ENCODE measurements at regions not wholly inside any gene's neighbourhood (a gene's known extent, or its start where the extent isn't known, plus 50 kb on each side); places are given as distances from the start of the nearest gene placed in this dataset.

DNA sequence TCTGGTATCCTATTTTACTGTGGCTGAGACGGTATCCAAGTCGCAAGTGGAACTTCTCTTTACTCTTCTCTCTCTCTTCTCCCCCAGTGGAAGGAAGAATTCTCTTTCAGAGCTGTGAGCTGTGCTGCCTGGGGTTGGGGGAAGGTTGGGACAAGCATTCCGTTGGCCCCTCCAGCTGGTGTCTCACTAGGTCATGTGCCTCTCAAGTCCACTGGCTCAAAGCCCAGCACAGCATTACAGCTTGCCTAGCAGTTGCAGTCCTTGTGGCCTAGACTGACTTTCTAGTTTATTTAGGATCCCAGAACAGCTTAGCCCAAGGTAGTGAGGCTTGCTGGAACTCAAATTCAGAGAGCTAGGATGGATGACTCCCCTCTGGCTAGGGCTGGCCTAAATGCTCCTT is 76.1 kb upstream of the SPATA16 start:
- TF ChIP-seq CTCF (IDR thresholded peaks at IDR 0.05) (no peak), POLR2AphosphoS5 (IDR thresholded peaks at IDR 0.05; ENCODE audit: low read depth, low read length) (no peak)
- TF ChIP-seq, protein P1, sequence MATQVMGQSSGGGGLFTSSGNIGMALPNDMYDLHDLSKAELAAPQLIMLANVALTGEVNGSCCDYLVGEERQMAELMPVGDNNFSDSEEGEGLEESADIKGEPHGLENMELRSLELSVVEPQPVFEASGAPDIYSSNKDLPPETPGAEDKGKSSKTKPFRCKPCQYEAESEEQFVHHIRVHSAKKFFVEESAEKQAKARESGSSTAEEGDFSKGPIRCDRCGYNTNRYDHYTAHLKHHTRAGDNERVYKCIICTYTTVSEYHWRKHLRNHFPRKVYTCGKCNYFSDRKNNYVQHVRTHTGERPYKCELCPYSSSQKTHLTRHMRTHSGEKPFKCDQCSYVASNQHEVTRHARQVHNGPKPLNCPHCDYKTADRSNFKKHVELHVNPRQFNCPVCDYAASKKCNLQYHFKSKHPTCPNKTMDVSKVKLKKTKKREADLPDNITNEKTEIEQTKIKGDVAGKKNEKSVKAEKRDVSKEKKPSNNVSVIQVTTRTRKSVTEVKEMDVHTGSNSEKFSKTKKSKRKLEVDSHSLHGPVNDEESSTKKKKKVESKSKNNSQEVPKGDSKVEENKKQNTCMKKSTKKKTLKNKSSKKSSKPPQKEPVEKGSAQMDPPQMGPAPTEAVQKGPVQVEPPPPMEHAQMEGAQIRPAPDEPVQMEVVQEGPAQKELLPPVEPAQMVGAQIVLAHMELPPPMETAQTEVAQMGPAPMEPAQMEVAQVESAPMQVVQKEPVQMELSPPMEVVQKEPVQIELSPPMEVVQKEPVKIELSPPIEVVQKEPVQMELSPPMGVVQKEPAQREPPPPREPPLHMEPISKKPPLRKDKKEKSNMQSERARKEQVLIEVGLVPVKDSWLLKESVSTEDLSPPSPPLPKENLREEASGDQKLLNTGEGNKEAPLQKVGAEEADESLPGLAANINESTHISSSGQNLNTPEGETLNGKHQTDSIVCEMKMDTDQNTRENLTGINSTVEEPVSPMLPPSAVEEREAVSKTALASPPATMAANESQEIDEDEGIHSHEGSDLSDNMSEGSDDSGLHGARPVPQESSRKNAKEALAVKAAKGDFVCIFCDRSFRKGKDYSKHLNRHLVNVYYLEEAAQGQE (IDR thresholded peaks at IDR 0.05; ENCODE audit: insufficient read depth in 1 of 2, low read depth in 2 of 2, low read length in 1 of 2) = no peak

Data from Panc1 (cell line).